Breast epithelium (tissue), 3 donors: ENCODE measurements at regions not wholly inside any gene's neighbourhood (a gene's known extent, or its start where the extent isn't known, plus 50 kb on each side); places are given as distances from the start of the nearest gene placed in this dataset.

ENCODE experiments used
- POLR2A ChIP-seq: fragments of 450-650 bp; IDR thresholded peaks from one replicate; pipeline ENCODE4 v1.6.1; 2016; ENCODE audit warnings: antibody characterized with exemption, mild to moderate bottlenecking, moderate library complexity
- POLR2AphosphoS5 ChIP-seq, 3 donors: sonication (generic); formaldehyde crosslinking; IDR thresholded peaks; one replicate each; pipeline ENCODE4 v1.6.1; 2017; ENCODE audit warnings: antibody characterized with exemption in 3 of 3
- TF ChIP-seq, protein P1 (sequence below), 3 donors: fragments of 450-650 bp; IDR thresholded peaks; one replicate each; pipeline ENCODE4 v1.5.1; 2016 to 2017; ENCODE audit warnings: antibody characterized with exemption in 3 of 3, mild to moderate bottlenecking in 3 of 3, moderate library complexity in 3 of 3

DNA sequence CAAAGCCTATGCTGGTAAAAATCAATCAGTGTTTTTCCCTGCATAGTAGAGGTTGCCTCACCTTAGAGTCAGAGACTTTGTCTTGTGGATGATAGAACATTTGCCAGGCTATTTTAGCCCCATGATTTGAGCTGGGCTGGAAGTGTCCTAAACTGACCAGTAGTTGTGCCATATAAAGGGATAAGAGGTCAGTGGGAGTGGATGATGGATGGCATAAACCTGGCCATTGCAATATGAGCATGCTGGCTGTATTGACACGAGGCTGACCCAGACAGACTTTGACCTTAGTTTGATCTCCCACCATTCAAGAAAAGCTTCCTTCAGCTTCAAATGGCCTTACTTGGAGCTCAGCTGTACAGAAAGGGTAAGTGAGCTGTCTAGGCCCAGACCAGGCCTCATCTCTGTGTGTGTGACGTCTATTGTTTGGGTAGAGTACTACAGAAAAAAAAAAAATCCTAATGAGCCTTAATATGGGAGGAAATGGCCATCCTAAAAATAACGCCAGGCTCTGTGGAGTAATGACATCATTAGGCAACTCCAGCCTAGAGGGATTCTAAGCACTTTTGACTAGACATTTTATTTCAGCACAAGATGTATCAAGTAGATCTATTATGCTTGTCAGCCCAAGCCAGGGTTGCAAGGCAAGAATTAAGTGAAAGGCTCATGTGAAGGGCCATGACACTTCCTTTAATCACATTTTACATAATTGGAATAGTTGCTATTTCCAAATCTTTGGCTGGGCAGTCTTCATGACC is 51.3 kb upstream of the CADM1 start:
- TF ChIP-seq POLR2A, result no peak
- no peak for TF ChIP-seq POLR2AphosphoS5 (IDR thresholded peaks at IDR 0.05)
- TF ChIP-seq, protein P1, sequence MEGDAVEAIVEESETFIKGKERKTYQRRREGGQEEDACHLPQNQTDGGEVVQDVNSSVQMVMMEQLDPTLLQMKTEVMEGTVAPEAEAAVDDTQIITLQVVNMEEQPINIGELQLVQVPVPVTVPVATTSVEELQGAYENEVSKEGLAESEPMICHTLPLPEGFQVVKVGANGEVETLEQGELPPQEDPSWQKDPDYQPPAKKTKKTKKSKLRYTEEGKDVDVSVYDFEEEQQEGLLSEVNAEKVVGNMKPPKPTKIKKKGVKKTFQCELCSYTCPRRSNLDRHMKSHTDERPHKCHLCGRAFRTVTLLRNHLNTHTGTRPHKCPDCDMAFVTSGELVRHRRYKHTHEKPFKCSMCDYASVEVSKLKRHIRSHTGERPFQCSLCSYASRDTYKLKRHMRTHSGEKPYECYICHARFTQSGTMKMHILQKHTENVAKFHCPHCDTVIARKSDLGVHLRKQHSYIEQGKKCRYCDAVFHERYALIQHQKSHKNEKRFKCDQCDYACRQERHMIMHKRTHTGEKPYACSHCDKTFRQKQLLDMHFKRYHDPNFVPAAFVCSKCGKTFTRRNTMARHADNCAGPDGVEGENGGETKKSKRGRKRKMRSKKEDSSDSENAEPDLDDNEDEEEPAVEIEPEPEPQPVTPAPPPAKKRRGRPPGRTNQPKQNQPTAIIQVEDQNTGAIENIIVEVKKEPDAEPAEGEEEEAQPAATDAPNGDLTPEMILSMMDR (IDR thresholded peaks at IDR 0.05), result no peak
